Fibroblast of skin of abdomen (primary cell): ENCODE measurements at regions not wholly inside any gene's neighbourhood (a gene's known extent, or its start where the extent isn't known, plus 50 kb on each side); places are given as distances from the start of the nearest gene placed in this dataset.

Experiments
- DNase-seq: peaks from one replicate; pipeline ENCODE4 v3.0.0-alpha.2; 2013

GRCh38 chr3:16114429-16114828, 60.1 kb upstream of the GALNT15 start:
- DNase-seq = no peak

- no peak for DNase-seq
These were observed 59.5 kb upstream of the GALNT15 start for GRCh38 chr3:16114930-16115329.

- no peak for DNase-seq
These were observed 56.1 kb upstream of the GALNT15 start for GRCh38 chr3:16118396-16118795.

- no peak for DNase-seq
These were observed 54.6 kb upstream of the GALNT15 start for GRCh38 chr3:16119887-16120286.

- peak; percentile 44 for DNase-seq
These were observed 53.1 kb upstream of the GALNT15 start for GRCh38 chr3:16121391-16121790.

GRCh38 chr3:16122155-16122554, 52.3 kb upstream of the GALNT15 start:
- no peak for DNase-seq

- no peak for DNase-seq
These were observed 51.8 kb upstream of the GALNT15 start for GRCh38 chr3:16122661-16123060.

- DNase-seq = peak; percentile 99
These were observed 49.8 kb upstream of the GALNT15 start for GRCh38 chr3:16124636-16125035.
